ENCODE measurements at regions not wholly inside any gene's neighbourhood (a gene's known extent, or its start where the extent isn't known, plus 50 kb on each side); places are given as distances from the start of the nearest gene placed in this dataset.

- CTCF ChIA-PET (ENCODE audit: partially characterized antibody) = no interaction called here
- no peaks in the 10 kb centered on the region for H3K27me3 ChIP-seq (ENCODE audit: insufficient read depth, low read length)
- no peak overlapping the region for H3K27ac ChIP-seq (ENCODE audit: low read depth, low read length)
- no peak for DNase-seq
- Mint-ChIP-seq H3K9me3 (no peaks in the 10 kb centered on the region), H3K4me3 (no peak overlapping the region), H3K4me1 (peaks cover 0 to 6% (median 3%) of the 10 kb centered on the region in 4 donors), H3K27me3 (no peaks in the 10 kb centered on the region), H3K36me3 (no peaks in the 10 kb centered on the region), H3K27ac (no peak overlapping the region)
- POLR2A ChIA-PET (ENCODE audit: partially characterized antibody) = no interaction called here
- H3K36me3 ChIP-seq (ENCODE audit: insufficient read depth, low read length) = no peaks in the 10 kb centered on the region
- no peaks in the 10 kb centered on the region for H3K4me1 ChIP-seq (ENCODE audit: insufficient read depth, low read length)
- intact Hi-C loops (cut with micrococcal nuclease) = no loop called here
- no peaks in the 10 kb centered on the region for H3K9me3 ChIP-seq (ENCODE audit: control insufficient read depth in 1 of 2, low read length in 2 of 2)
- no peak overlapping the region for H3K4me3 ChIP-seq (ENCODE audit: low read length in 2 of 2)
Observed at GRCh38 chr9:4927701-4928100, 57.4 kb upstream of the JAK2 start.

- Mint-ChIP-seq H3K36me3 (no peaks in the 10 kb centered on the region), H3K9me3 (peaks cover 0 to 2% (median 0%) of the 10 kb centered on the region in 8 donors), H3K27me3 (no peaks in the 10 kb centered on the region), H3K4me1 (no peaks in the 10 kb centered on the region), H3K27ac (no peak overlapping the region), H3K4me3 (no peak overlapping the region)
- CTCF ChIA-PET (ENCODE audit: partially characterized antibody) = interaction anchor here (0.8 to 1.1 kb wide), 2 partner anchors 15 to 167 kb away, joined by 3 to 4 read pairs; no protein-coding TSS in a partner anchor
- Histone ChIP-seq H3K4me1 (ENCODE audit: insufficient read depth, low read length) (no peaks in the 10 kb centered on the region), H3K4me3 (ENCODE audit: low read length in 2 of 2) (no peak overlapping the region), H3K9me3 (ENCODE audit: control insufficient read depth in 1 of 2, low read length in 2 of 2) (no peaks in the 10 kb centered on the region), H3K27ac (ENCODE audit: low read depth, low read length) (no peak overlapping the region), H3K27me3 (ENCODE audit: insufficient read depth, low read length) (no peaks in the 10 kb centered on the region), H3K36me3 (ENCODE audit: insufficient read depth, low read length) (no peaks in the 10 kb centered on the region)
- POLR2A ChIA-PET (ENCODE audit: partially characterized antibody) = no interaction called here
- intact Hi-C loops (cut with micrococcal nuclease) = no loop called here
- DNase-seq = no peak
Observed at GRCh38 chr9:4929917-4930316, 55.2 kb upstream of the JAK2 start.

GRCh38 chr9:4932681-4933080 lies 52.4 kb upstream of the JAK2 start:
- Histone ChIP-seq H3K36me3 (ENCODE audit: insufficient read depth, low read length) (no peaks in the 10 kb centered on the region), H3K4me1 (ENCODE audit: insufficient read depth, low read length) (peaks cover 18% of the 10 kb centered on the region), H3K27me3 (ENCODE audit: insufficient read depth, low read length) (no peaks in the 10 kb centered on the region), H3K4me3 (ENCODE audit: low read length in 2 of 2) (no peak overlapping the region), H3K27ac (ENCODE audit: low read depth, low read length) (no peak overlapping the region), H3K9me3 (ENCODE audit: control insufficient read depth in 1 of 2, low read length in 2 of 2) (no peaks in the 10 kb centered on the region)
- H3K36me3 Mint-ChIP-seq = no peaks in the 10 kb centered on the region
- H3K4me1 Mint-ChIP-seq = peaks cover 17 to 26% (median 20%) of the 10 kb centered on the region in 4 donors
- no peak overlapping the region for H3K27ac Mint-ChIP-seq
- DNase-seq = no peak
- H3K27me3 Mint-ChIP-seq = no peaks in the 10 kb centered on the region
- peaks cover 0 to 2% (median 0%) of the 10 kb centered on the region in 8 donors for H3K9me3 Mint-ChIP-seq
- H3K4me3 Mint-ChIP-seq = no peak overlapping the region
- CTCF ChIA-PET (ENCODE audit: partially characterized antibody) = no interaction called here
- intact Hi-C loops (cut with micrococcal nuclease) = no loop called here
- POLR2A ChIA-PET (ENCODE audit: partially characterized antibody) = no interaction called here

- Histone ChIP-seq H3K36me3 (ENCODE audit: insufficient read depth, low read length) (no peaks in the 10 kb centered on the region), H3K27ac (ENCODE audit: low read depth, low read length) (no peak overlapping the region), H3K4me3 (ENCODE audit: low read length in 2 of 2) (no peak overlapping the region), H3K27me3 (ENCODE audit: insufficient read depth, low read length) (no peaks in the 10 kb centered on the region), H3K9me3 (ENCODE audit: control insufficient read depth in 1 of 2, low read length in 2 of 2) (no peaks in the 10 kb centered on the region), H3K4me1 (ENCODE audit: insufficient read depth, low read length) (peaks cover 23% of the 10 kb centered on the region)
- Mint-ChIP-seq H3K4me3 (no peak overlapping the region), H3K9me3 (peaks cover 0 to 2% (median 0%) of the 10 kb centered on the region in 8 donors), H3K27ac (no peak overlapping the region), H3K27me3 (no peaks in the 10 kb centered on the region), H3K4me1 (peaks cover 18 to 31% (median 24%) of the 10 kb centered on the region in 4 donors), H3K36me3 (no peaks in the 10 kb centered on the region)
- no peak for DNase-seq
- ChIA-PET POLR2A (ENCODE audit: partially characterized antibody) (no interaction called here), CTCF (ENCODE audit: partially characterized antibody) (no interaction called here)
- intact Hi-C loops (cut with micrococcal nuclease) = no loop called here
Observed at GRCh38 chr9:4933177-4933576, 51.9 kb upstream of the JAK2 start.

GRCh38 chr9:4933861-4934260 lies 51.2 kb upstream of the JAK2 start:
- ChIA-PET CTCF (ENCODE audit: partially characterized antibody) (no interaction called here), POLR2A (ENCODE audit: partially characterized antibody) (no interaction called here)
- DNase-seq = no peak
- no peak overlapping the region for H3K4me3 ChIP-seq (ENCODE audit: low read length in 2 of 2)
- Mint-ChIP-seq H3K27ac (no peak overlapping the region), H3K4me1 (peaks cover 25 to 37% (median 31%) of the 10 kb centered on the region in 4 donors), H3K27me3 (no peaks in the 10 kb centered on the region), H3K4me3 (no peak overlapping the region), H3K9me3 (peaks cover 0 to 2% (median 0%) of the 10 kb centered on the region in 8 donors), H3K36me3 (no peaks in the 10 kb centered on the region)
- no peaks in the 10 kb centered on the region for H3K27me3 ChIP-seq (ENCODE audit: insufficient read depth, low read length)
- no peak overlapping the region for H3K27ac ChIP-seq (ENCODE audit: low read depth, low read length)
- intact Hi-C loops (cut with micrococcal nuclease) = no loop called here
- H3K36me3 ChIP-seq (ENCODE audit: insufficient read depth, low read length) = no peaks in the 10 kb centered on the region
- peaks cover 30% of the 10 kb centered on the region for H3K4me1 ChIP-seq (ENCODE audit: insufficient read depth, low read length)
- no peaks in the 10 kb centered on the region for H3K9me3 ChIP-seq (ENCODE audit: control insufficient read depth in 1 of 2, low read length in 2 of 2)

GRCh38 chr9:4935001-4935672 lies 49.9 kb upstream of the JAK2 start:
- Histone ChIP-seq H3K27me3 (ENCODE audit: insufficient read depth, low read length) (no peaks in the 10 kb centered on the region), H3K4me3 (ENCODE audit: low read length in 2 of 2) (no peak overlapping the region), H3K27ac (ENCODE audit: low read depth, low read length) (no peak overlapping the region), H3K4me1 (ENCODE audit: insufficient read depth, low read length) (peaks cover 40% of the 10 kb centered on the region), H3K36me3 (ENCODE audit: insufficient read depth, low read length) (no peaks in the 10 kb centered on the region), H3K9me3 (ENCODE audit: control insufficient read depth in 1 of 2, low read length in 2 of 2) (no peaks in the 10 kb centered on the region)
- Mint-ChIP-seq H3K4me1 (peaks cover 34 to 48% (median 42%) of the 10 kb centered on the region in 4 donors), H3K4me3 (no peak overlapping the region), H3K36me3 (no peaks in the 10 kb centered on the region), H3K9me3 (peaks cover 0 to 2% (median 0%) of the 10 kb centered on the region in 8 donors), H3K27ac (no peak overlapping the region), H3K27me3 (no peaks in the 10 kb centered on the region)
- no peak for DNase-seq
- intact Hi-C loops (cut with micrococcal nuclease) = loop anchor here (5.0 kb wide), 1 partner anchor 52 kb away; the partner anchor contains the start of gene JAK2
- POLR2A ChIA-PET (ENCODE audit: partially characterized antibody) = interaction anchor here (0.7 kb wide), 1 partner anchor 321 kb away, joined by 3 read pairs; no protein-coding TSS in a partner anchor
- CTCF ChIA-PET (ENCODE audit: partially characterized antibody) = interaction anchor here (0.8 kb wide), 1 partner anchor 175 kb away, joined by 3 read pairs; no protein-coding TSS in a partner anchor

Measured in CD4-positive, alpha-beta memory T cell (primary cell).